ENCODE measurements at regions not wholly inside any gene's neighbourhood (a gene's known extent, or its start where the extent isn't known, plus 50 kb on each side); places are given as distances from the start of the nearest gene placed in this dataset.

DNA sequence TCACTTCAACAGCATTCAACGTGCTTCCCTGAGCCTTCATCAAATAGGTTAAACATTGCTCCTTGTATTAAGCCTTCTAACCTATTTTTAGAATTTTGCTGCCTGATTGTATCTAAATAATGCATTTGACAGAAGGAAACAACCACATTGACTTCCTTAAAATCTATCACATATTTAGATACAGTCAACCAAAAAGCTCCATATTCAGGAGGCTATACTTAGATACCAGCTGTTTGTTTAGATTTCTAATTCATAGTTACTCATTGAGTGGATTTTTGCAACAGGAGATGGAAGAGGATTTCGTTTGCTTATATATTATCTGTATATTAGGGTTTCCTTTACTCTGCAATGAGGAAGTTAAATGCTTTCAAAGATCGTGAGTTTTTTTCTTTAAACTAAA lies 241.1 kb upstream of the PPP1R2C start:
- no peak for TF ChIP-seq SIN3A (IDR thresholded peaks at IDR 0.05; ENCODE audit: borderline replicate concordance, insufficient read depth, low read length)
- TF ChIP-seq POLR2AphosphoS5 (IDR thresholded peaks at IDR 0.05; ENCODE audit: low read depth, low read length): no peak
- no peak for TF ChIP-seq TAF1 (IDR thresholded peaks at IDR 0.05; ENCODE audit: borderline replicate concordance, insufficient read depth, low read length)
